Endothelial cell of umbilical vein (primary cell): ENCODE measurements at regions not wholly inside any gene's neighbourhood (a gene's known extent, or its start where the extent isn't known, plus 50 kb on each side); places are given as distances from the start of the nearest gene placed in this dataset.

ENCODE experiments used
- BruUV-seq: library from RNA; stranded (reverse); fragments of 400-500 nt; replicated peaks from 2 replicates; lab custom pipeline; 2021; lab: Mats Ljungman, UMichigan
- CTCF ChIA-PET: fragments of 300-600, 350-600 bp; sonication (Branson Sonifier 250); formaldehyde crosslinking; loops from one replicate; lab custom pipeline; 2021; ENCODE audit warnings: antibody characterized with exemption, inconsistent platforms; lab: Charles Lee
- POLR2A ChIA-PET: fragments of 300-600, 350-600 bp; sonication (Branson Sonifier 250); formaldehyde crosslinking; loops from one replicate; lab custom pipeline; 2021; ENCODE audit warnings: antibody characterized with exemption, inconsistent platforms; lab: Charles Lee
- DNase-seq: peaks from one replicate; pipeline ENCODE4 v3.0.0-alpha.2; 2011; ENCODE audit warnings: low read depth, low spot score
- FAIRE-seq: peaks from 2 replicates; lab custom pipeline; 2011; peaks lifted over from hg19 to GRCh38; lab: Jason Lieb, UNC
- H2AFZ ChIP-seq: 2 replicates; pipeline ENCODE4 v1.6.0; 2012; ENCODE audit warnings: low read depth, low read length, control low read depth, inconsistent platforms
- H3K27ac ChIP-seq: 2 replicates; pipeline ENCODE4 v1.5.1; 2011; ENCODE audit warnings: low read depth, mild to moderate bottlenecking, control low read depth, low read length, moderate library complexity; ENCODE audit not compliant: insufficient read depth
- H3K27me3 ChIP-seq, 2 experiments: 2 replicates each; pipeline versions ENCODE4 v1.6.0 to v1.6.1; 2011; ENCODE audit warnings: low read length in 2 of 2, mixed read lengths in 1 of 2; ENCODE audit not compliant: control insufficient read depth in 2 of 2, insufficient read depth in 2 of 2
- H3K36me3 ChIP-seq, 2 experiments: 2 replicates in 1 of 2; 3 replicates in 1 of 2; pipeline ENCODE4 v1.5.1; 2011; ENCODE audit warnings: low read length in 2 of 2, mild to moderate bottlenecking in 1 of 2, moderate library complexity in 1 of 2; ENCODE audit not compliant: control insufficient read depth in 2 of 2, insufficient read depth in 2 of 2; ENCODE audit errors: extremely low read depth in 1 of 2
- H3K4me1 ChIP-seq: 3 replicates; pipeline ENCODE4 v1.5.1; 2011; ENCODE audit warnings: mild to moderate bottlenecking, low read length; ENCODE audit not compliant: control insufficient read depth, insufficient read depth; ENCODE audit errors: extremely low read depth
- H3K4me2 ChIP-seq: 2 replicates; pipeline ENCODE4 v1.6.1; 2011; ENCODE audit warnings: low read length, control low read depth, mixed read lengths; ENCODE audit not compliant: insufficient read depth
- H3K4me3 ChIP-seq, 3 experiments: fragments of 200-600 bp in 1 of 3; sonication (generic), shearing (Covaris generic) in 1 of 3; replicated peaks in 1 of 3; 2 replicates each; pipeline ENCODE4 v1.5.1; 2011 to 2016; ENCODE audit warnings: control low read depth in 3 of 3, low read length in 3 of 3, mild to moderate bottlenecking in 2 of 3, inconsistent platforms in 1 of 3, low read depth in 1 of 3, moderate library complexity in 1 of 3; ENCODE audit not compliant: insufficient read depth in 1 of 3
- H3K79me2 ChIP-seq: 2 replicates; pipeline ENCODE4 v1.6.0; 2012; ENCODE audit warnings: low read length, inconsistent platforms; ENCODE audit not compliant: control insufficient read depth, insufficient read depth
- H3K9ac ChIP-seq: replicated peaks from 2 replicates; pipeline ENCODE3; 2011; ENCODE audit warnings: low read length, control low read depth; ENCODE audit not compliant: insufficient read depth; ENCODE audit errors: extremely low read depth
- H3K9me1 ChIP-seq: replicated peaks from 3 replicates; pipeline ENCODE4 v1.6.0; 2011; ENCODE audit warnings: mild to moderate bottlenecking, low read length; ENCODE audit not compliant: control insufficient read depth, insufficient read depth; ENCODE audit errors: extremely low read depth
- H3K9me3 ChIP-seq: replicated peaks from 2 replicates; pipeline ENCODE4 v1.5.1; 2012; ENCODE audit warnings: low read length, inconsistent platforms; ENCODE audit not compliant: control insufficient read depth, insufficient read depth
- H4K20me1 ChIP-seq: replicated peaks from 2 replicates; pipeline ENCODE3; 2011; ENCODE audit warnings: mild to moderate bottlenecking, low read length; ENCODE audit not compliant: control insufficient read depth, insufficient read depth; ENCODE audit errors: extremely low read depth
- EZH2 ChIP-seq: IDR thresholded peaks from 2 replicates; pipeline ENCODE4 v1.6.1; 2012; ENCODE audit warnings: borderline replicate concordance, low read depth, mild to moderate bottlenecking, moderate library complexity, low read length, inconsistent platforms; ENCODE audit not compliant: severe bottlenecking
- FOS ChIP-seq: IDR thresholded peaks from 2 replicates; pipeline ENCODE4 v1.6.1; 2011; ENCODE audit warnings: mild to moderate bottlenecking, low read length, moderate library complexity, borderline replicate concordance; ENCODE audit not compliant: insufficient read depth
- GATA2 ChIP-seq: IDR thresholded peaks from 2 replicates; pipeline ENCODE4 v1.7.0; 2011; ENCODE audit warnings: low read depth, mild to moderate bottlenecking, moderate library complexity, mixed read lengths, low read length; ENCODE audit not compliant: insufficient read length, insufficient read depth
- JUN ChIP-seq: IDR thresholded peaks from 2 replicates; pipeline ENCODE4 v1.6.1; 2011; ENCODE audit warnings: borderline replicate concordance, low read depth; ENCODE audit not compliant: insufficient read length, insufficient read depth
- MYC ChIP-seq: IDR thresholded peaks from one replicate; pipeline ENCODE4 v1.6.1; 2011; ENCODE audit warnings: mild to moderate bottlenecking, low read depth, low read length
- POLR2A ChIP-seq: IDR thresholded peaks from 2 replicates; pipeline ENCODE4 v1.6.1; 2012; ENCODE audit warnings: low read depth, mild to moderate bottlenecking, control low read depth, low read length
- POLR2AphosphoS5 ChIP-seq: IDR thresholded peaks from 2 replicates; pipeline ENCODE4 v1.6.1; 2012; ENCODE audit warnings: low read depth, mild to moderate bottlenecking, control low read depth, low read length, moderate library complexity; ENCODE audit not compliant: insufficient read depth
- dilution Hi-C: fragments of 300-500 bp; cut with MboI; formaldehyde crosslinking; loops from one replicate; pipeline ENCODE4 v1.15.0; 2019; ENCODE audit warnings: low sequenced_read_pairs; ENCODE audit not compliant: extremely low pct_ligation_motif_present
- intact Hi-C: fragments of 100-400 bp; cut with micrococcal nuclease; formaldehyde crosslinking; loops from one replicate; pipeline ENCODE4 v1.10.0; 2022
- TF ChIP-seq, protein P1 (sequence below), 2 donors: IDR thresholded peaks; 1 replicate in 1 of 2; 2 replicates in 1 of 2; pipeline ENCODE4 v1.5.1; 2011; ENCODE audit warnings: low read length in 2 of 2, mild to moderate bottlenecking in 2 of 2, moderate library complexity in 2 of 2, control low read depth in 1 of 2, inconsistent platforms in 1 of 2, low read depth in 1 of 2; ENCODE audit not compliant: insufficient read depth in 1 of 2; ENCODE audit errors: extremely low read depth in 1 of 2
- TF ChIP-seq, protein P2 (sequence below): IDR thresholded peaks from 2 replicates; pipeline ENCODE4 v1.6.1; 2011; ENCODE audit not compliant: insufficient read depth, insufficient read length

DNA sequence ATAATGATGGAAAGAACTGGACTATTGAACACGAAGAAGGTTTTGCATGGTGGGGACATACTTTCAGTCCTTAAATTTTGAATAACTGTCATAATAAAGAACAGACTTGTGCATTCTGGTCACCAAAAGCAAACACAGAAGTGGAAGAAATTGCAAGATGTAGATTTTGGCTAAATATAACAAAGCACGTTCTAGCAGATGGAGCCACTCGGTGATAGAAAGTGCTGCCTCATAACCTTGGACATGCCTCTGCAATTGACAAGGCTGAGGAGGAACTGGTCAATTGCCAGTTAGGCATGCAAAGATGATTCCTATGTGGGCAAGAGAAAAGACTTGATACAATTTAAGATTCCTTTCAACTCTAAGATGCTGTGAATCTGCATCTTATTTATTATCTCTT lies 244.1 kb upstream of the ZC3H12C start:
- POLR2A ChIA-PET: no interaction called here
- TF ChIP-seq POLR2A: no peak
- TF ChIP-seq MYC: no peak
- TF ChIP-seq, protein P1, sequence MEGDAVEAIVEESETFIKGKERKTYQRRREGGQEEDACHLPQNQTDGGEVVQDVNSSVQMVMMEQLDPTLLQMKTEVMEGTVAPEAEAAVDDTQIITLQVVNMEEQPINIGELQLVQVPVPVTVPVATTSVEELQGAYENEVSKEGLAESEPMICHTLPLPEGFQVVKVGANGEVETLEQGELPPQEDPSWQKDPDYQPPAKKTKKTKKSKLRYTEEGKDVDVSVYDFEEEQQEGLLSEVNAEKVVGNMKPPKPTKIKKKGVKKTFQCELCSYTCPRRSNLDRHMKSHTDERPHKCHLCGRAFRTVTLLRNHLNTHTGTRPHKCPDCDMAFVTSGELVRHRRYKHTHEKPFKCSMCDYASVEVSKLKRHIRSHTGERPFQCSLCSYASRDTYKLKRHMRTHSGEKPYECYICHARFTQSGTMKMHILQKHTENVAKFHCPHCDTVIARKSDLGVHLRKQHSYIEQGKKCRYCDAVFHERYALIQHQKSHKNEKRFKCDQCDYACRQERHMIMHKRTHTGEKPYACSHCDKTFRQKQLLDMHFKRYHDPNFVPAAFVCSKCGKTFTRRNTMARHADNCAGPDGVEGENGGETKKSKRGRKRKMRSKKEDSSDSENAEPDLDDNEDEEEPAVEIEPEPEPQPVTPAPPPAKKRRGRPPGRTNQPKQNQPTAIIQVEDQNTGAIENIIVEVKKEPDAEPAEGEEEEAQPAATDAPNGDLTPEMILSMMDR (IDR thresholded peaks at IDR 0.05; ENCODE audit: extremely low read depth in 1 of 2, insufficient read depth in 1 of 2, low read depth in 1 of 2, low read length in 2 of 2): no peak
- TF ChIP-seq POLR2AphosphoS5: no peak
- TF ChIP-seq JUN: no peak
- Histone ChIP-seq H3K27ac (no peak overlapping the region), H3K9ac (no peak overlapping the region), H3K9me1 (no peaks in the 10 kb centered on the region), H4K20me1 (no peaks in the 10 kb centered on the region), H3K4me2 (no peak overlapping the region), H3K36me3 (no peaks in the 10 kb centered on the region), H3K4me1 (no peaks in the 10 kb centered on the region), H3K9me3 (no peaks in the 10 kb centered on the region), H2AFZ (no peak overlapping the region), H3K79me2 (no peaks in the 10 kb centered on the region), H3K4me3 (no peak overlapping the region), H3K27me3 (peaks cover 0 to 1% of the 10 kb centered on the region in 2 experiments)
- CTCF ChIA-PET: interaction anchor here (11.7 kb wide), 1 partner anchor 92 kb away, joined by 370 read pairs; no protein-coding TSS in a partner anchor
- dilution Hi-C loops: no loop called here
- no peak for DNase-seq
- no TSS peak for BruUV-seq
- intact Hi-C loops: no loop called here
- FAIRE-seq: no peak

DNA sequence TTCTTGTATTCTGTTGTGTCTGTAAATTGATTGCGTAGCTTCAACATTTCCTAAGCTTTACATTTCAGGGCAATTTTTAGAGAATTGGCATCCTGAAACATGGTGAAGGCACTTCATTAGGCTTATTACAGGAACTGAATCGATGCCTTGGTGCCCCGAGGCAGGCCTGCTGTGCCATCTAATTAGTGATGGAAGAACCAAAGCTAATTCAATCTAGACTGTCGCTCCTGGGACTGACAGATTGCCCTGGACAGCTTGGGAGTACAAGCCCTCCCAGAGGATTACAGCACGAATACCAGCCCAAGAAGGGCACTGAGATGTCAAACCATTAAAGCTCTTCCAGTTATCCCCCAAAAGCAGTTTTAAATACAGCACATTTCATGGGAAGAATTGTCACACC lies 243.2 kb upstream of the ZC3H12C start:
- CTCF ChIA-PET: interaction anchor here (0.8 to 11.7 kb wide), 6 partner anchors 15 to 1153 kb away, joined by 3 to 370 read pairs (median 4); no protein-coding TSS in a partner anchor
- DNase-seq (no peak), FAIRE-seq (no peak)
- H3K36me3 ChIP-seq: no peaks in the 10 kb centered on the region
- POLR2A ChIA-PET: no interaction called here
- H3K27ac ChIP-seq: no peak overlapping the region
- no TSS peak for BruUV-seq
- H3K4me2 ChIP-seq: no peak overlapping the region
- H3K9me3 ChIP-seq: no peaks in the 10 kb centered on the region
- no peaks in the 10 kb centered on the region for H3K4me1 ChIP-seq
- H3K9ac ChIP-seq: no peak overlapping the region
- no peak for TF ChIP-seq GATA2
- no peak for TF ChIP-seq POLR2AphosphoS5
- TF ChIP-seq, protein P2, sequence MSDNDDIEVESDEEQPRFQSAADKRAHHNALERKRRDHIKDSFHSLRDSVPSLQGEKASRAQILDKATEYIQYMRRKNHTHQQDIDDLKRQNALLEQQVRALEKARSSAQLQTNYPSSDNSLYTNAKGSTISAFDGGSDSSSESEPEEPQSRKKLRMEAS: no peak
- TF ChIP-seq EZH2: no peak
- TF ChIP-seq MYC: no peak
- no peak for TF ChIP-seq FOS
- TF ChIP-seq, protein P1 (IDR thresholded peaks at IDR 0.05; ENCODE audit: extremely low read depth in 1 of 2, insufficient read depth in 1 of 2, low read depth in 1 of 2, low read length in 2 of 2): no peak
- no peak for TF ChIP-seq JUN
- TF ChIP-seq POLR2A: no peak
- peaks cover 0 to 1% of the 10 kb centered on the region in 2 experiments for H3K27me3 ChIP-seq
- intact Hi-C loops: no loop called here
- no peak overlapping the region for H3K4me3 ChIP-seq
- no peaks in the 10 kb centered on the region for H3K79me2 ChIP-seq
- no peaks in the 10 kb centered on the region for H3K9me1 ChIP-seq
- no peaks in the 10 kb centered on the region for H4K20me1 ChIP-seq
- dilution Hi-C loops: no loop called here
- no peak overlapping the region for H2AFZ ChIP-seq
